ENCODE measurements at regions not wholly inside any gene's neighbourhood (a gene's known extent, or its start where the extent isn't known, plus 50 kb on each side); places are given as distances from the start of the nearest gene placed in this dataset.

- H3K36me3 ChIP-seq (ENCODE audit: control insufficient read depth, insufficient read depth, low read length): no peaks in the 10 kb centered on the region
- Mint-ChIP-seq H3K27me3 (ENCODE audit: insufficient read depth, unreplicated experiment) (peaks cover 10% of the 10 kb centered on the region), H3K27ac (ENCODE audit: unreplicated experiment) (no peak overlapping the region), H3K36me3 (ENCODE audit: insufficient read depth, unreplicated experiment) (no peaks in the 10 kb centered on the region), H3K4me1 (ENCODE audit: low read depth, unreplicated experiment) (no peaks in the 10 kb centered on the region), H3K4me3 (ENCODE audit: unreplicated experiment) (no peak overlapping the region), H3K9me3 (ENCODE audit: unreplicated experiment) (no peaks in the 10 kb centered on the region)
- intact Hi-C loops (cut with micrococcal nuclease; ENCODE audit: unreplicated experiment): no loop called here
- DNase-seq: no peak
- no peaks in the 10 kb centered on the region for H3K4me1 ChIP-seq
- ChIA-PET POLR2A (no interaction called here), CTCF (no interaction called here)
- H3K4me3 ChIP-seq (ENCODE audit: low read depth, low read length): no peak overlapping the region
- no peaks in the 10 kb centered on the region for H3K27me3 ChIP-seq (replicated peaks; ENCODE audit: control insufficient read depth, insufficient read depth, low read length)
- TF ChIP-seq CTCF (IDR thresholded peaks at IDR 0.05; ENCODE audit: insufficient read depth in 1 of 2, low read depth in 1 of 2, low read length in 1 of 2, severe bottlenecking in 1 of 2, unreplicated experiment in 1 of 2): no peak
- no peaks in the 10 kb centered on the region for H3K9me3 ChIP-seq
- no TSS peak for BruUV-seq (replicated peaks)
These were observed 238.4 kb downstream of the IRF8 start for GRCh38 chr16:86137359-86137758.

GRCh38 chr16:86138121-86139085, 239.4 kb downstream of the IRF8 start:
- no peaks in the 10 kb centered on the region for H3K9me3 Mint-ChIP-seq (ENCODE audit: unreplicated experiment)
- POLR2A ChIA-PET: interaction anchor here (0.6 kb wide), 1 partner anchor 14 kb away, joined by 3 read pairs; no protein-coding TSS in a partner anchor
- peaks cover 13% of the 10 kb centered on the region for H3K27me3 Mint-ChIP-seq (ENCODE audit: insufficient read depth, unreplicated experiment)
- DNase-seq: no peak
- Histone ChIP-seq H3K36me3 (ENCODE audit: control insufficient read depth, insufficient read depth, low read length) (no peaks in the 10 kb centered on the region), H3K27me3 (replicated peaks; ENCODE audit: control insufficient read depth, insufficient read depth, low read length) (no peaks in the 10 kb centered on the region), H3K4me1 (no peaks in the 10 kb centered on the region), H3K9me3 (no peaks in the 10 kb centered on the region), H3K4me3 (ENCODE audit: low read depth, low read length) (no peak overlapping the region)
- H3K4me3 Mint-ChIP-seq (ENCODE audit: unreplicated experiment): no peak overlapping the region
- no peaks in the 10 kb centered on the region for H3K4me1 Mint-ChIP-seq (ENCODE audit: low read depth, unreplicated experiment)
- H3K27ac Mint-ChIP-seq (ENCODE audit: unreplicated experiment): no peak overlapping the region
- no peaks in the 10 kb centered on the region for H3K36me3 Mint-ChIP-seq (ENCODE audit: insufficient read depth, unreplicated experiment)
- no TSS peak for BruUV-seq (replicated peaks)
- no peak for TF ChIP-seq CTCF (IDR thresholded peaks at IDR 0.05; ENCODE audit: insufficient read depth in 1 of 2, low read depth in 1 of 2, low read length in 1 of 2, severe bottlenecking in 1 of 2, unreplicated experiment in 1 of 2)
- intact Hi-C loops (cut with micrococcal nuclease; ENCODE audit: unreplicated experiment): no loop called here
- CTCF ChIA-PET: no interaction called here

- CTCF ChIA-PET: no interaction called here
- POLR2A ChIA-PET: no interaction called here
- TF ChIP-seq CTCF (IDR thresholded peaks at IDR 0.05; ENCODE audit: insufficient read depth in 1 of 2, low read depth in 1 of 2, low read length in 1 of 2, severe bottlenecking in 1 of 2, unreplicated experiment in 1 of 2): no peak
These were observed 243.9 kb downstream of the IRF8 start for GRCh38 chr16:86142801-86143236.

More at GRCh38 chr16:86142801-86143236, 243.9 kb downstream of the IRF8 start:
- Mint-ChIP-seq H3K36me3 (ENCODE audit: insufficient read depth, unreplicated experiment) (no peaks in the 10 kb centered on the region), H3K4me3 (ENCODE audit: unreplicated experiment) (no peak overlapping the region), H3K4me1 (ENCODE audit: low read depth, unreplicated experiment) (no peaks in the 10 kb centered on the region), H3K27me3 (ENCODE audit: insufficient read depth, unreplicated experiment) (peaks cover 13% of the 10 kb centered on the region), H3K9me3 (ENCODE audit: unreplicated experiment) (no peaks in the 10 kb centered on the region), H3K27ac (ENCODE audit: unreplicated experiment) (no peak overlapping the region)
- no peak overlapping the region for H3K4me3 ChIP-seq (ENCODE audit: low read depth, low read length)
- no peaks in the 10 kb centered on the region for H3K4me1 ChIP-seq
- no TSS peak for BruUV-seq (replicated peaks)
- no peaks in the 10 kb centered on the region for H3K27me3 ChIP-seq (replicated peaks; ENCODE audit: control insufficient read depth, insufficient read depth, low read length)
- intact Hi-C loops (cut with micrococcal nuclease; ENCODE audit: unreplicated experiment): no loop called here
- no peaks in the 10 kb centered on the region for H3K9me3 ChIP-seq
- no peak for DNase-seq
- H3K36me3 ChIP-seq (ENCODE audit: control insufficient read depth, insufficient read depth, low read length): no peaks in the 10 kb centered on the region
